Gastrocnemius medialis (tissue), 4 donors: ENCODE measurements at regions not wholly inside any gene's neighbourhood (a gene's known extent, or its start where the extent isn't known, plus 50 kb on each side); places are given as distances from the start of the nearest gene placed in this dataset.

Source experiments
- ATAC-seq, 2 donors: fragments of 150-250 bp; one replicate each; pipeline ENCODE4 v1.9.1; 2016
- DNase-seq, 2 donors: peaks; one replicate each; pipeline ENCODE4 v3.0.0-alpha.2; 2019
- H3K27ac ChIP-seq, 4 donors: fragments of 200-600 bp; sonication (generic); 1 replicate in 1 of 4; 2 replicates in 3 of 4; pipeline ENCODE4 v1.5.1; 2016 to 2018; ENCODE audit warnings: mild to moderate bottlenecking in 2 of 4, moderate library complexity in 1 of 4
- H3K27me3 ChIP-seq, 3 donors: fragments of 200-600 bp; sonication (generic) in 2 of 3; 1 replicate in 1 of 3; 2 replicates in 2 of 3; pipeline versions ENCODE4 v1.5.1 to v1.6.0; 2016 to 2019; ENCODE audit warnings: mild to moderate bottlenecking in 1 of 3, moderate library complexity in 1 of 3
- H3K36me3 ChIP-seq, 2 donors: fragments of 200-600 bp; sonication (generic) in 1 of 2; one replicate each; pipeline ENCODE4 v1.5.1; 2017 to 2018
- H3K4me1 ChIP-seq, 2 donors: fragments of 200-600 bp; sonication (generic) in 1 of 2; one replicate each; pipeline ENCODE4 v1.5.1; 2016 to 2017; ENCODE audit warnings: mild to moderate bottlenecking in 2 of 2
- H3K4me3 ChIP-seq, 4 donors: fragments of 200-600 bp; sonication (generic) in 3 of 4; 1 replicate in 1 of 4; 2 replicates in 3 of 4; pipeline ENCODE4 v1.5.1; 2016 to 2019; ENCODE audit warnings: mild to moderate bottlenecking in 2 of 4
- H3K9me3 ChIP-seq, 3 donors: fragments of 200-600 bp; sonication (generic) in 2 of 3; 1 replicate in 1 of 3; 2 replicates in 2 of 3; pipeline ENCODE4 v1.5.1; 2016 to 2019
- POLR2A ChIP-seq, 2 donors: fragments of 450-650 bp; IDR thresholded peaks; one replicate each; pipeline ENCODE4 v1.6.1; 2017; ENCODE audit warnings: antibody characterized with exemption in 2 of 2, mild to moderate bottlenecking in 2 of 2, moderate library complexity in 2 of 2
- in situ Hi-C, 4 donors: fragments of 200-750 bp; cut with MboI; loops; one replicate each; pipeline versions ENCODE4 v1.15.0 to v1.8.0; 2017; ENCODE audit warnings: low sequenced_read_pairs in 4 of 4
- intact Hi-C: fragments of 100-400 bp; cut with DNase I; formaldehyde crosslinking; loops from one replicate; pipeline ENCODE4 v1.15.1; 2023; ENCODE audit warnings: low total_unique reads
- TF ChIP-seq, protein P1 (sequence below), 5 experiments: fragments of 450-650 bp in 3 of 5; fragments of 200-600 bp in 2 of 5; sonication (generic) in 2 of 5; IDR thresholded peaks in 4 of 5; conservative IDR thresholded peaks in 1 of 5; 1 replicate in 4 of 5; 2 replicates in 1 of 5; pipeline ENCODE4 v1.5.1; 2016 to 2019; ENCODE audit warnings: antibody characterized with exemption in 5 of 5, mild to moderate bottlenecking in 3 of 5, moderate library complexity in 3 of 5

DNA sequence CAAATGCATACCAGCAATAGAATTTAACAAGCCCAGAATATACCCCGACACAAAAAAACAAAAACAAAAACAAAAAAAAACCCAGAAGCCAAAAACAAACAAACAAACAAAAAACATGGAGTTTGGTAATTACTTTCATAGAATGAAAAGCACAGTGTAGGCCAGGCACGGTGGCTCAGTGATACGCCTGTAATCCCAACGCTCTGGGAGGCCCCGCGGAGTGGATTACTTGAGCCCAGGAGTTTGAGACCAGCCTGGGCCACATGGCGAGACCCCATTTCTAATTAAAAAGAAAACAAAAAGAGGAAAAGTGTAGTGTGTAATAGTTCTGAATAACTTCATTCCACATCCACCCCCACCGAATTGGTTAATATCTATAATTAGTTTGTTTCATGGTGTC is 1265.7 kb downstream of the NCAM2 start:
- H3K9me3 ChIP-seq, result no peaks in the 10 kb centered on the region
- in situ Hi-C loops, result no loop called here
- ATAC-seq, result no peak
- DNase-seq, result no peak
- no peaks in the 10 kb centered on the region for H3K27me3 ChIP-seq
- TF ChIP-seq, protein P1, sequence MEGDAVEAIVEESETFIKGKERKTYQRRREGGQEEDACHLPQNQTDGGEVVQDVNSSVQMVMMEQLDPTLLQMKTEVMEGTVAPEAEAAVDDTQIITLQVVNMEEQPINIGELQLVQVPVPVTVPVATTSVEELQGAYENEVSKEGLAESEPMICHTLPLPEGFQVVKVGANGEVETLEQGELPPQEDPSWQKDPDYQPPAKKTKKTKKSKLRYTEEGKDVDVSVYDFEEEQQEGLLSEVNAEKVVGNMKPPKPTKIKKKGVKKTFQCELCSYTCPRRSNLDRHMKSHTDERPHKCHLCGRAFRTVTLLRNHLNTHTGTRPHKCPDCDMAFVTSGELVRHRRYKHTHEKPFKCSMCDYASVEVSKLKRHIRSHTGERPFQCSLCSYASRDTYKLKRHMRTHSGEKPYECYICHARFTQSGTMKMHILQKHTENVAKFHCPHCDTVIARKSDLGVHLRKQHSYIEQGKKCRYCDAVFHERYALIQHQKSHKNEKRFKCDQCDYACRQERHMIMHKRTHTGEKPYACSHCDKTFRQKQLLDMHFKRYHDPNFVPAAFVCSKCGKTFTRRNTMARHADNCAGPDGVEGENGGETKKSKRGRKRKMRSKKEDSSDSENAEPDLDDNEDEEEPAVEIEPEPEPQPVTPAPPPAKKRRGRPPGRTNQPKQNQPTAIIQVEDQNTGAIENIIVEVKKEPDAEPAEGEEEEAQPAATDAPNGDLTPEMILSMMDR (IDR thresholded peaks at IDR 0.05 in 4 of 5, conservative IDR thresholded peaks at IDR 0.05 in 1 of 5), result no peak
- no peak overlapping the region for H3K4me3 ChIP-seq
- no peak overlapping the region for H3K27ac ChIP-seq
- no peaks in the 10 kb centered on the region for H3K4me1 ChIP-seq
- H3K36me3 ChIP-seq, result no peaks in the 10 kb centered on the region
- intact Hi-C loops, result no loop called here

- ATAC-seq, result no peak
- no peak for TF ChIP-seq POLR2A (IDR thresholded peaks at IDR 0.05)
- TF ChIP-seq, protein P1 (IDR thresholded peaks at IDR 0.05 in 4 of 5, conservative IDR thresholded peaks at IDR 0.05 in 1 of 5), result no peak
- no peaks in the 10 kb centered on the region for H3K9me3 ChIP-seq
- no peak overlapping the region for H3K4me3 ChIP-seq
- H3K27ac ChIP-seq, result no peak overlapping the region
- in situ Hi-C loops (no loop called here), intact Hi-C loops (no loop called here)
- no peaks in the 10 kb centered on the region for H3K27me3 ChIP-seq
- DNase-seq, result no peak
- H3K4me1 ChIP-seq, result no peaks in the 10 kb centered on the region
- H3K36me3 ChIP-seq, result no peaks in the 10 kb centered on the region
Observed at GRCh38 chr21:22277341-22277740, 1279.1 kb downstream of the NCAM2 start.

GRCh38 chr21:22278366-22278765 is 1280.2 kb downstream of the NCAM2 start:
- ATAC-seq (no peak), DNase-seq (no peak)
- Histone ChIP-seq H3K36me3 (no peaks in the 10 kb centered on the region), H3K27ac (no peak overlapping the region), H3K4me3 (no peak overlapping the region), H3K4me1 (no peaks in the 10 kb centered on the region), H3K27me3 (no peaks in the 10 kb centered on the region), H3K9me3 (no peaks in the 10 kb centered on the region)
- TF ChIP-seq POLR2A (IDR thresholded peaks at IDR 0.05), result no peak
- TF ChIP-seq, protein P1 (IDR thresholded peaks at IDR 0.05 in 4 of 5, conservative IDR thresholded peaks at IDR 0.05 in 1 of 5), result no peak
- intact Hi-C loops (no loop called here), in situ Hi-C loops (no loop called here)

DNA sequence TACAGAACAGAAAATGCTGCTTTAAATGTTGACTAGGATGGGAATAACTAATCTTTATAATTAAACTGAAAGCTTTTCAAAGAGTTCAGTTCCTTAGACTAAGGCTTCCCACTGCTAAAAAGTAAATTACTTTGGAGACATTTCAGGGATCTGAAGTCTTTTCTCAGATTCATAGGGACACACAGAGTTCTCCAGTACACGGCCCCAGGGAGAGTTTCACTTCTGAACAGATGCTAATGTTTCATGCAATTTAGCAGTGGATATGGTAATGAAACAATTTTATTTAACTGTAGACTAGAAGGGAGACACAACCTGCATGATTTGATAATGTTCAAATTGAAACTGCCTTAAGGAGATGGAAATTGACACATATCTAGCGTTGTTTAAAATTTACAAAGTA is 1282.6 kb downstream of the NCAM2 start:
- H3K9me3 ChIP-seq, result no peaks in the 10 kb centered on the region
- H3K4me3 ChIP-seq, result no peak overlapping the region
- TF ChIP-seq POLR2A (IDR thresholded peaks at IDR 0.05), result no peak
- TF ChIP-seq, protein P1 (IDR thresholded peaks at IDR 0.05 in 4 of 5, conservative IDR thresholded peaks at IDR 0.05 in 1 of 5), result no peak
- no peaks in the 10 kb centered on the region for H3K27me3 ChIP-seq
- no peaks in the 10 kb centered on the region for H3K36me3 ChIP-seq
- ATAC-seq, result no peak
- in situ Hi-C loops, result no loop called here
- H3K4me1 ChIP-seq, result no peaks in the 10 kb centered on the region
- no peak for DNase-seq
- intact Hi-C loops, result no loop called here
- H3K27ac ChIP-seq, result no peak overlapping the region

GRCh38 chr21:22288885-22289499 is 1290.8 kb downstream of the NCAM2 start:
- Histone ChIP-seq H3K36me3 (no peaks in the 10 kb centered on the region), H3K9me3 (no peaks in the 10 kb centered on the region), H3K4me1 (no peaks in the 10 kb centered on the region), H3K27me3 (no peaks in the 10 kb centered on the region), H3K4me3 (no peak overlapping the region), H3K27ac (no peak overlapping the region)
- no peak for TF ChIP-seq POLR2A (IDR thresholded peaks at IDR 0.05)
- TF ChIP-seq, protein P1 (IDR thresholded peaks at IDR 0.05 in 4 of 5, conservative IDR thresholded peaks at IDR 0.05 in 1 of 5), result no peak
- intact Hi-C loops, result no loop called here
- in situ Hi-C loops, result no loop called here
- ATAC-seq (no peak), DNase-seq (no peak)
